ENCODE measurements at regions not wholly inside any gene's neighbourhood (a gene's known extent, or its start where the extent isn't known, plus 50 kb on each side); places are given as distances from the start of the nearest gene placed in this dataset.

GRCh38 chr3:144041960-144042556 lies 70.4 kb downstream of the DIPK2A start:
- no peak for TF ChIP-seq POLR2A (IDR thresholded peaks at IDR 0.05)
- no peak for TF ChIP-seq CTCF (IDR thresholded peaks at IDR 0.05)

Measured in lower leg skin (tissue), 3 donors.